Neural crest cell (in vitro differentiated cells): ENCODE measurements at regions not wholly inside any gene's neighbourhood (a gene's known extent, or its start where the extent isn't known, plus 50 kb on each side); places are given as distances from the start of the nearest gene placed in this dataset.
A peak's percentile ranks its signal among the peaks of the same experiment; 100 is the strongest.

Source experiments
- DNase-seq: peaks from one replicate; pipeline ENCODE4 v3.0.0; 2021; ENCODE audit warnings: low read depth, mixed read lengths, low spot score
- H3K27ac Mint-ChIP-seq: one replicate; pipeline ENCODE4 v1.8.0; 2021; ENCODE audit warnings: mild to moderate bottlenecking, mixed read lengths; ENCODE audit not compliant: unreplicated experiment
- H3K27me3 Mint-ChIP-seq: 2 replicates; pipeline ENCODE4 v1.8.0; 2021; ENCODE audit warnings: low read depth, mild to moderate bottlenecking, mixed read lengths
- H3K36me3 Mint-ChIP-seq: 2 replicates; pipeline ENCODE4 v1.8.0; 2021; ENCODE audit warnings: low read depth, mild to moderate bottlenecking, mixed read lengths
- H3K4me1 Mint-ChIP-seq: 2 replicates; pipeline ENCODE4 v1.8.0; 2021; ENCODE audit warnings: mixed read lengths
- H3K4me3 Mint-ChIP-seq: one replicate; pipeline ENCODE4 v1.8.0; 2021; ENCODE audit warnings: mild to moderate bottlenecking, mixed read lengths
- H3K9me3 Mint-ChIP-seq: 2 replicates; pipeline ENCODE4 v1.8.0; 2021; ENCODE audit warnings: mixed read lengths
- CTCF ChIP-seq: fragments of 200-600 bp; sonication (generic); conservative IDR thresholded peaks from 2 replicates; pipeline ENCODE4 v1.5.0; 2021; ENCODE audit warnings: antibody characterized with exemption, mild to moderate bottlenecking

DNA sequence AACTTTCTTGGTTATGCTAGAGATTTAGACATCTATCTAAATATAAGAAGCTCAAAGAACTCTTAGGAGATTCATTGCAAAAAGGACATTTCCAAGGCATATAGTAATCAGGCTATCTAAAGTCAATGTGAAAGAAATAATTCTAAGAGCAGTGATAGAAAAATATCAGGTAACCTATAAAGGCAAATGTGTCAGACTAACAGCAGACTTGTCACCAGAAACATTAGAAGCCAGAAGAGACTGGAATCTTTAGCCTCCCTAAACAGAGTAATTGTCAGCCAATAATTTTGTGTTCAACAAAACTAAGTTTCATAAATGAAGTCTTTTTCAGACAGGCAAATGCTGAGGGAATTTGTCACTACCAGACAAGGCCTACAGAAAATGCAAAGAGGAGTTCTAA lies 122.0 kb upstream of the SCAF11 start:
- Mint-ChIP-seq H3K27me3 (peaks cover 6% of the 10 kb centered on the region), H3K4me3 (no peak overlapping the region), H3K4me1 (peaks cover 6% of the 10 kb centered on the region), H3K9me3 (peaks cover 12% of the 10 kb centered on the region), H3K36me3 (peaks cover 2% of the 10 kb centered on the region), H3K27ac (no peak overlapping the region)
- DNase-seq = no peak
- TF ChIP-seq CTCF = no peak

GRCh38 chr12:46111715-46112114 lies 121.3 kb upstream of the SCAF11 start:
- Mint-ChIP-seq H3K36me3 (peaks cover 2% of the 10 kb centered on the region), H3K9me3 (peaks cover 12% of the 10 kb centered on the region), H3K4me1 (peaks cover 6% of the 10 kb centered on the region), H3K4me3 (no peak overlapping the region), H3K27me3 (peaks cover 6% of the 10 kb centered on the region), H3K27ac (no peak overlapping the region)
- DNase-seq = no peak
- no peak for TF ChIP-seq CTCF

DNA sequence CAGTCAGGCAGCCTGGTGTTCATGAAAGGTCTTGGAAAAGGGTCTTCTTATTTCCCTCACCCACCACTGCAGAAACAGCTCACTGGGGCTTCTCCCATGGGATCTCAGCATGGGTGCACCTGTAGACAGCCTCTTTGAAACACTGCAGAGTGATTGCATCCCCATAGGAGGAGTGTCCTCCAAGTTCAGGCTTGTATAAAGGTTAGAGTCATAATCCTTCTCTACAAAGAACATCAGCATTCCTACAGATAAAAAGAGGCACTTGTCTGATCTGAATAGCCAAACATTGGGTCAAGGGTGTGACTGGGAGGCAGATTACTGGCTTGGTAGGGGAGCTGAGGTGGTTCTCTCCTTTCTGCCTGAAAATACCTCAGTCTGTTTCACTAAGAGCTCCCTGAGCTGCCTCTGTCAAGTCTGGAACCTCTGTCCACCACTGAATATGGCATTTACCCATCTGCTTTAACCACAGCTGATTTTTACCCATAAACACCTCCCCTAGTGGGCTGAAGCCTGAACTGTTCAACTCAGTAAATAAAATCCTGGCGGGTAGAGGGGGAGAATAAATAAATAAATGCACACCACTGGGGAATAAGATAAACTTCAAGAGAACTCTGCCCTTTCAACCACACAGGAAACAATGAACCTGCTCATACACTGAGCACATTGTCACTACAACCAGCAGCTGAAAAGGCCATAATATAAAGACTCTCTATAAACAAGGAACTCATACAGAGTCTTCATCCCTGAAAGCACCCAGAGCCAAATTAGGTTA lies 120.7 kb upstream of the SCAF11 start:
- TF ChIP-seq CTCF = peak; percentile 28
- Mint-ChIP-seq H3K27ac (no peak overlapping the region), H3K27me3 (peaks cover 6% of the 10 kb centered on the region), H3K4me1 (peaks cover 6% of the 10 kb centered on the region), H3K4me3 (no peak overlapping the region), H3K9me3 (peaks cover 9% of the 10 kb centered on the region), H3K36me3 (peaks cover 2% of the 10 kb centered on the region)
- no peak for DNase-seq

- DNase-seq = no peak
- no peak for TF ChIP-seq CTCF
- Mint-ChIP-seq H3K27ac (no peak overlapping the region), H3K27me3 (peaks cover 6% of the 10 kb centered on the region), H3K36me3 (peaks cover 2% of the 10 kb centered on the region), H3K4me3 (no peak overlapping the region), H3K4me1 (peaks cover 6% of the 10 kb centered on the region), H3K9me3 (peaks cover 9% of the 10 kb centered on the region)
Observed at GRCh38 chr12:46110223-46110611, 119.8 kb upstream of the SCAF11 start.

- H3K27ac Mint-ChIP-seq = no peak overlapping the region
- H3K9me3 Mint-ChIP-seq = peaks cover 9% of the 10 kb centered on the region
- H3K4me1 Mint-ChIP-seq = peaks cover 6% of the 10 kb centered on the region
- TF ChIP-seq CTCF = no peak
- H3K36me3 Mint-ChIP-seq = peaks cover 2% of the 10 kb centered on the region
- H3K27me3 Mint-ChIP-seq = peaks cover 6% of the 10 kb centered on the region
- DNase-seq = no peak
- H3K4me3 Mint-ChIP-seq = no peak overlapping the region
Observed at GRCh38 chr12:46109343-46110222, 119.2 kb upstream of the SCAF11 start.
